ENCODE measurements at regions not wholly inside any gene's neighbourhood (a gene's known extent, or its start where the extent isn't known, plus 50 kb on each side); places are given as distances from the start of the nearest gene placed in this dataset.

GRCh38 chr2:145343287-145343686 lies 823.4 kb upstream of the ZEB2 start:
- TF ChIP-seq CTCF (IDR thresholded peaks at IDR 0.05) (no peak), POLR2A (IDR thresholded peaks at IDR 0.05) (no peak)

Measured in testis (tissue), 2 donors.